ENCODE measurements at regions not wholly inside any gene's neighbourhood (a gene's known extent, or its start where the extent isn't known, plus 50 kb on each side); places are given as distances from the start of the nearest gene placed in this dataset.

DNA sequence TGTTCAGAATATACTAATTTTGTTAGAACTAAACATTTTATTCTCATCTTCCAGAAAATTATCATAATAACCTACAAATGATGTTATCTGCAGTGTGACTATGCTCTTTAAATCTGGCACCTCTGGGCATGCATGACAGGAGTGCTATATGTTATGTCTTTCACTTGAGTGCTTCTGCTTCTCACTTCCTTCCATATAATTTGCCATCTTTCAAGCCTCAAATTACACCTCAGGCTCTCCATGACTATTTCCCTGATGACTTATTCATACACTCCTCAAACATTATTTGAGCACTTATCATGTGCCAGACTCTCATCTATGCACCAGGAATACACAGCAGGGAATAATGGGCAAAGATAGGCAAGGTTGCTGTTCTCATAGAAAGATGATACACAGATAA, 219.3 kb upstream of the POU2AF2 start:
- Histone ChIP-seq H4K20me1 (ENCODE audit: control insufficient read depth, insufficient read depth, insufficient read length) (no peaks in the 10 kb centered on the region), H2BK5ac (ENCODE audit: insufficient read length, low read length) (no peak overlapping the region), H3K79me2 (ENCODE audit: insufficient read depth, low read length) (no peaks in the 10 kb centered on the region), H3K9ac (ENCODE audit: extremely low read depth, insufficient read length, low read length) (no peak overlapping the region), H4K5ac (ENCODE audit: insufficient read length, low read depth, low read length) (no peak overlapping the region), H3K23ac (ENCODE audit: insufficient read length, low read depth, low read length) (no peak overlapping the region), H3K4me1 (ENCODE audit: insufficient read depth, low read length) (no peaks in the 10 kb centered on the region), H3K23me2 (ENCODE audit: insufficient read length, low read depth, low read length, poor library complexity, severe bottlenecking) (no peaks in the 10 kb centered on the region), H4K91ac (ENCODE audit: insufficient read length, low read depth, low read length) (no peak overlapping the region), H3K27ac (ENCODE audit: insufficient read length, low read depth, low read length) (no peak overlapping the region), H3K18ac (ENCODE audit: insufficient read length, low read depth, low read length) (no peak overlapping the region), H3K4ac (ENCODE audit: low read depth, low read length) (no peak overlapping the region), H2AK5ac (ENCODE audit: insufficient read length, low read length) (no peak overlapping the region), H3K4me2 (ENCODE audit: insufficient read depth, insufficient read length, low read length) (no peak overlapping the region), H3K14ac (ENCODE audit: insufficient read depth, low read length) (no peak overlapping the region), H2BK12ac (ENCODE audit: insufficient read length, low read depth, low read length) (no peak overlapping the region), H3K56ac (ENCODE audit: insufficient read length, low read depth, low read length) (no peak overlapping the region), H2BK120ac (ENCODE audit: low read depth, low read length, poor library complexity, severe bottlenecking) (no peak overlapping the region), H2AFZ (ENCODE audit: low read length) (no peak overlapping the region), H3K79me1 (ENCODE audit: insufficient read depth, low read depth, low read length, poor library complexity, severe bottlenecking) (no peaks in the 10 kb centered on the region), H2BK15ac (ENCODE audit: low read depth, low read length) (no peak overlapping the region), H2BK20ac (ENCODE audit: low read depth, low read length, poor library complexity, severe bottlenecking) (no peak overlapping the region), H3T11ph (ENCODE audit: low read length) (no peak overlapping the region), H3K9me3 (ENCODE audit: control insufficient read depth, low read depth, low read length) (no peaks in the 10 kb centered on the region), H4K8ac (replicated peaks; ENCODE audit: insufficient read length, low read depth, low read length) (no peak overlapping the region), H3K27me3 (ENCODE audit: insufficient read depth, low read length) (no peaks in the 10 kb centered on the region)
- Mint-ChIP-seq H3K27ac (no peak overlapping the region), H3K4me3 (no peak overlapping the region), H3K4me1 (peaks cover 2 to 4% of the 10 kb centered on the region in 2 experiments), H3K36me3 (ENCODE audit: insufficient read depth in 1 of 3, low read depth in 3 of 3) (peaks cover 0 to 2% (median 0%) of the 10 kb centered on the region in 3 experiments; a peak in 1 of 7 replicates), H3K9me3 (peaks cover 3% of the 10 kb centered on the region in 2 experiments; a peak in 2 of 5 replicates), H3K27me3 (ENCODE audit: low read depth) (no peaks in the 10 kb centered on the region)
- DNase-seq, result no peak
- TF ChIP-seq, protein P1, sequence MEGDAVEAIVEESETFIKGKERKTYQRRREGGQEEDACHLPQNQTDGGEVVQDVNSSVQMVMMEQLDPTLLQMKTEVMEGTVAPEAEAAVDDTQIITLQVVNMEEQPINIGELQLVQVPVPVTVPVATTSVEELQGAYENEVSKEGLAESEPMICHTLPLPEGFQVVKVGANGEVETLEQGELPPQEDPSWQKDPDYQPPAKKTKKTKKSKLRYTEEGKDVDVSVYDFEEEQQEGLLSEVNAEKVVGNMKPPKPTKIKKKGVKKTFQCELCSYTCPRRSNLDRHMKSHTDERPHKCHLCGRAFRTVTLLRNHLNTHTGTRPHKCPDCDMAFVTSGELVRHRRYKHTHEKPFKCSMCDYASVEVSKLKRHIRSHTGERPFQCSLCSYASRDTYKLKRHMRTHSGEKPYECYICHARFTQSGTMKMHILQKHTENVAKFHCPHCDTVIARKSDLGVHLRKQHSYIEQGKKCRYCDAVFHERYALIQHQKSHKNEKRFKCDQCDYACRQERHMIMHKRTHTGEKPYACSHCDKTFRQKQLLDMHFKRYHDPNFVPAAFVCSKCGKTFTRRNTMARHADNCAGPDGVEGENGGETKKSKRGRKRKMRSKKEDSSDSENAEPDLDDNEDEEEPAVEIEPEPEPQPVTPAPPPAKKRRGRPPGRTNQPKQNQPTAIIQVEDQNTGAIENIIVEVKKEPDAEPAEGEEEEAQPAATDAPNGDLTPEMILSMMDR (conservative IDR thresholded peaks at IDR 0.05), result no peak
